Aorta (tissue), 5 donors: ENCODE measurements at regions not wholly inside any gene's neighbourhood (a gene's known extent, or its start where the extent isn't known, plus 50 kb on each side); places are given as distances from the start of the nearest gene placed in this dataset.

Source experiments
- ATAC-seq: fragments of 200-7000 bp; cut with Tn5 transposase; one replicate; pipeline ENCODE4 v1.9.1; 2022; ENCODE audit warnings: moderate library complexity; ENCODE audit not compliant: low FRiP score
- DNase-seq, 2 donors: peaks; one replicate each; pipeline ENCODE4 v3.0.0-alpha.2; 2020
- H3K27ac ChIP-seq, 2 donors: one replicate each; pipeline ENCODE4 v1.5.1; 2013; ENCODE audit warnings: low read length in 2 of 2, mild to moderate bottlenecking in 2 of 2, moderate library complexity in 2 of 2, control low read depth in 1 of 2, inconsistent platforms in 1 of 2, low read depth in 1 of 2
- H3K27me3 ChIP-seq, 2 donors: one replicate each; pipeline ENCODE4 v1.6.1; 2013; ENCODE audit warnings: control low read depth in 1 of 2, low read length in 1 of 2, mild to moderate bottlenecking in 1 of 2, moderate library complexity in 1 of 2; ENCODE audit not compliant: insufficient read depth in 2 of 2, control insufficient read depth in 1 of 2
- H3K36me3 ChIP-seq, 2 donors: one replicate each; pipeline ENCODE4 v1.6.1; 2013; ENCODE audit warnings: control low read depth in 1 of 2, low read length in 1 of 2, mild to moderate bottlenecking in 1 of 2; ENCODE audit not compliant: insufficient read depth in 2 of 2, control insufficient read depth in 1 of 2
- H3K4me1 ChIP-seq, 2 donors: one replicate each; pipeline ENCODE4 v1.6.1; 2013; ENCODE audit warnings: low read length in 2 of 2, control low read depth in 1 of 2, mild to moderate bottlenecking in 1 of 2, moderate library complexity in 1 of 2; ENCODE audit not compliant: insufficient read depth in 2 of 2, control insufficient read depth in 1 of 2
- H3K4me3 ChIP-seq, 2 donors: one replicate each; pipeline ENCODE4 v1.5.1; 2013; ENCODE audit warnings: low read length in 2 of 2, control low read depth in 1 of 2, mild to moderate bottlenecking in 1 of 2
- H3K9me3 ChIP-seq: one replicate; pipeline ENCODE4 v1.6.1; 2013; ENCODE audit warnings: mild to moderate bottlenecking, low read length; ENCODE audit not compliant: control insufficient read depth
- WGBS, 2 donors: extraction: QIAGEN DNeasy Blood & Tissue Kit; methylation state at CpG; one replicate each; pipeline ENCODE4 v1.1.7; 2013; 5-methylcytosine and 5-hydroxymethylcytosine counted together
- intact Hi-C, 2 donors: fragments of 100-400 bp; cut with DNase I; formaldehyde crosslinking; loops; one replicate each; pipeline versions ENCODE4 v1.14.2 to v1.15.0; 2022
- donor health status: healthy with polysubstance abuse.
- donor health status: Bipolar disorder and iron deficiency.
- donor health status: DM: no; HTN: no; CAD: no.
- donor health status: DM: no; HTN: no; CAD: no.
- donor health status: DM: yes; HTN: yes; CAD: no.

DNA sequence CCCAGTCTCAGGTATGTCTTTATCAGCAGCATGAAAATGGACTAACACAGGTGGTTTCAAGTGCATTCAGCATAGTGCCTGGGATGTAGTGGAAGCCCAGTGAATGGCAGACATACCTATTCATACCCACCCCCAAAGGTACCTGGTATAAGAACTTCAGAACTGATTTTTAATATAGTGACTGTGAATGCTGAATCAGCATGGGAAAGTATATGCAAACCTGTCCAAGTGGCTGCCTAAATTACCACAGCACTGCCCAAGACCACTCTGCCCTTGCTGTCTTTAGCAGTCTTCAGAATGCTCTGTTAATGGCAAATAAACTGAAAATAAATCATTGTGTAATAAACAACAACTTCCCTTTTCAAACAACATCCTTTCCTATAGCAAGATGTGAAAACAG, 312.1 kb downstream of the GPAM start:
- ATAC-seq (no peak), DNase-seq (no peak)
- no peaks in the 10 kb centered on the region for H3K36me3 ChIP-seq
- H3K27ac ChIP-seq = no peak overlapping the region
- H3K9me3 ChIP-seq = peaks cover 1% of the 10 kb centered on the region
- no peaks in the 10 kb centered on the region for H3K4me1 ChIP-seq
- intact Hi-C loops = no loop called here
- no peaks in the 10 kb centered on the region for H3K27me3 ChIP-seq
- no peak overlapping the region for H3K4me3 ChIP-seq

DNA sequence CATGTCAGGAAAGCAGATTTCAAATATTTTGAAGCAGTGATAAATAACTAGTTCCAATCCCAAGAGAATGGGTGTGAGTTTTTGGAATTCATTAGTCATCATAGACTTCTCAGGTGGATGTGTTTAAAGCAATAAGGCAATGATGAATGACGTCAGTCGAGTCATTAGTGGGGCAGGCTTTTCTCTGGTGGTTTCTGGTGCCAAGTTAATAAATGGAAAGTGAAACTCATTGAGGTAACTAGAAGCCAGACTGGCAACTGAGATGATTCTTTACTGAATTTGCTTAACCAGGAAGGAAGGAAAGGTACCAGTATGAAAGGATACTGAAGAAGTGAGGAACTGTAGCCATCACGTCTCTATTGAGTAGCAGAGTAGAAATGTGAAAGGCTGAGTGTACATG, 311.0 kb downstream of the GPAM start:
- no peak for ATAC-seq
- intact Hi-C loops = no loop called here

GRCh38 chr10:111873041-111873440, 310.5 kb downstream of the GPAM start:
- Histone ChIP-seq H3K4me1 (no peaks in the 10 kb centered on the region), H3K4me3 (no peak overlapping the region), H3K27me3 (no peaks in the 10 kb centered on the region), H3K36me3 (no peaks in the 10 kb centered on the region), H3K27ac (no peak overlapping the region), H3K9me3 (peaks cover 1% of the 10 kb centered on the region)
- intact Hi-C loops = no loop called here
- 79 to 84% methylated on average over 4 of the region's 4 CpGs for WGBS, 2 donors
- no peak for DNase-seq
- ATAC-seq = no peak

More for the DNA sequence above, 311.0 kb downstream of the GPAM start:
- Histone ChIP-seq H3K9me3 (peaks cover 1% of the 10 kb centered on the region), H3K4me3 (no peak overlapping the region), H3K27ac (no peak overlapping the region), H3K27me3 (no peaks in the 10 kb centered on the region), H3K36me3 (no peaks in the 10 kb centered on the region), H3K4me1 (no peaks in the 10 kb centered on the region)
- no peak for DNase-seq
- 37 to 46% methylated on average over 3 of the region's 3 CpGs for WGBS, 2 donors

GRCh38 chr10:111873621-111874135, 309.9 kb downstream of the GPAM start:
- ATAC-seq (no peak), DNase-seq (no peak)
- WGBS, 2 donors = 73 to 78% methylated on average over 7 of the region's 7 CpGs
- H3K4me3 ChIP-seq = no peak overlapping the region
- H3K36me3 ChIP-seq = no peaks in the 10 kb centered on the region
- H3K9me3 ChIP-seq = peaks cover 1% of the 10 kb centered on the region
- no peaks in the 10 kb centered on the region for H3K27me3 ChIP-seq
- H3K27ac ChIP-seq = no peak overlapping the region
- no peaks in the 10 kb centered on the region for H3K4me1 ChIP-seq
- intact Hi-C loops = no loop called here

GRCh38 chr10:111874576-111874975, 309.0 kb downstream of the GPAM start:
- no peaks in the 10 kb centered on the region for H3K4me1 ChIP-seq
- no peak overlapping the region for H3K4me3 ChIP-seq
- peaks cover 1% of the 10 kb centered on the region for H3K9me3 ChIP-seq
- H3K27ac ChIP-seq = no peak overlapping the region
- ATAC-seq (no peak), DNase-seq (no peak)
- H3K27me3 ChIP-seq = no peaks in the 10 kb centered on the region
- WGBS, 2 donors = 70 to 76% methylated on average over 3 of the region's 3 CpGs
- H3K36me3 ChIP-seq = no peaks in the 10 kb centered on the region
- intact Hi-C loops = no loop called here

DNA sequence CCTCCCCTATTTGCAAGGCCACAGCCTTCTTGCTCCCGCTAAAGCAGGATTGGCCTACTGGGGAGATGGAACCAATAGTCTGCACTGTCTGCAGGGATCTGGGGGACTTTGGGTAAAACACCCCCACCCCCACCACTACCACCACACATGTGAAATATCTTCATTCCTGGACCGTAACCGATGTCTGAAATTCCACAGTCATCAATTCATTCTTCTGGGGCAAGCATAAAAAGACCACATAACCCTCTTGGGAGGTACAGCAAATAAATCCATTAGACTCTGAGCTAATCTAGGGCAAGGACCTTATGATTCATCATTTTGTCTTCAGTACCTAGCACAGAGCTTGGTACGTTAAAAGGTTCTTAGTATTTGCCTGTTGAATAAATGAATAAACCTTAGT, 307.8 kb downstream of the GPAM start:
- 21 to 28% methylated on average over 4 of the region's 4 CpGs for WGBS, 2 donors

GRCh38 chr10:111877258-111877657, 306.3 kb downstream of the GPAM start:
- no peaks in the 10 kb centered on the region for H3K4me1 ChIP-seq
- no peak overlapping the region for H3K4me3 ChIP-seq
- no peaks in the 10 kb centered on the region for H3K36me3 ChIP-seq
- H3K9me3 ChIP-seq = no peaks in the 10 kb centered on the region
- H3K27ac ChIP-seq = no peak overlapping the region
- no peaks in the 10 kb centered on the region for H3K27me3 ChIP-seq
- 29 to 37% methylated on average over 3 of the region's 3 CpGs for WGBS, 2 donors
- no peak for DNase-seq
- intact Hi-C loops = no loop called here
- ATAC-seq = no peak

More for the DNA sequence above, 307.8 kb downstream of the GPAM start:
- Histone ChIP-seq H3K9me3 (no peaks in the 10 kb centered on the region), H3K4me3 (no peak overlapping the region), H3K36me3 (no peaks in the 10 kb centered on the region), H3K4me1 (no peaks in the 10 kb centered on the region), H3K27me3 (no peaks in the 10 kb centered on the region), H3K27ac (no peak overlapping the region)
- no peak for DNase-seq
- ATAC-seq = no peak
- intact Hi-C loops = no loop called here

GRCh38 chr10:111879969-111880368, 303.6 kb downstream of the GPAM start:
- ATAC-seq = no peak
- WGBS, 2 donors = 58 to 64% methylated on average over 2 of the region's 2 CpGs
- intact Hi-C loops = no loop called here

DNA sequence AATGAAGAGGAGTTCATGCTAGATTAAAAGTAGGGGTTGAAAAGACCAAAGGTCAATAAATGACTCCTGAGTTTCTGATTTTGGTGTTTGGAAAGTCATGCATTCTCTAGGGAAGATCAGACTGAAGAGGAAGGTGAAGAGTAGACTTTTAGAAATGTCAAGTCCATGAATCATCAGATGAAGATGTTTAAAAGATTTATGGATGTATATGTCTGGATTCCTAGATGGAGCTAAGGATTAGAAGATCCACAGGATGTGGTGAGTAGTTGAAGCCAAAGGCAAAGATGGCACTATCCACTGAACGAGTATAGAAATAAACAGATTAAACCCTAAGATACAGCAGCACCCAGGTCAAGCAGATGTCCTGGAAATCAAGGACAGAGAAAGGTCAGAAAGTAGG, 298.5 kb downstream of the GPAM start:
- Histone ChIP-seq H3K4me1 (no peaks in the 10 kb centered on the region), H3K27me3 (peaks cover 0 to 1% of the 10 kb centered on the region in 2 donors), H3K36me3 (no peaks in the 10 kb centered on the region), H3K4me3 (no peak overlapping the region), H3K9me3 (peaks cover 5% of the 10 kb centered on the region), H3K27ac (no peak overlapping the region)
- 50 to 69% methylated on average over 1 of the region's 1 CpG for WGBS, 2 donors
- DNase-seq (no peak), ATAC-seq (no peak)
- intact Hi-C loops = no loop called here

More at GRCh38 chr10:111879969-111880368, 303.6 kb downstream of the GPAM start:
- no peaks in the 10 kb centered on the region for H3K4me1 ChIP-seq
- no peak overlapping the region for H3K4me3 ChIP-seq
- H3K9me3 ChIP-seq = no peaks in the 10 kb centered on the region
- no peaks in the 10 kb centered on the region for H3K27me3 ChIP-seq
- no peak overlapping the region for H3K27ac ChIP-seq
- H3K36me3 ChIP-seq = no peaks in the 10 kb centered on the region
- DNase-seq = no peak
